ENCODE measurements at regions not wholly inside any gene's neighbourhood (a gene's known extent, or its start where the extent isn't known, plus 50 kb on each side); places are given as distances from the start of the nearest gene placed in this dataset.
"Not testable (repeated sequence)": the region's sequence is repeated elsewhere in the genome, so short reads cannot be mapped to it uniquely, and the experiment has no call there.

GRCh38 chr19:56912401-56913112, 72.0 kb upstream of the PEG3 start:
- DNase-seq (ENCODE audit: low spot score in 2 of 2) = no peak
- intact Hi-C loops (cut with DNase I) = no loop called here
- no peaks in the 10 kb centered on the region for H3K4me1 ChIP-seq
- H3K36me3 ChIP-seq = no peaks in the 10 kb centered on the region
- no peak for TF ChIP-seq CTCF (IDR thresholded peaks at IDR 0.05)
- H3K27me3 ChIP-seq = no peaks in the 10 kb centered on the region
- no peak overlapping the region for H3K4me3 ChIP-seq
- H3K9me3 ChIP-seq = no peaks in the 10 kb centered on the region
- H3K27ac ChIP-seq = no peak overlapping the region

- H3K9me3 ChIP-seq; H3K27me3 ChIP-seq; H3K4me3 ChIP-seq; H3K4me1 ChIP-seq; intact Hi-C loops (cut with DNase I); H3K36me3 ChIP-seq; H3K27ac ChIP-seq; DNase-seq (ENCODE audit: low spot score in 2 of 2): not testable (repeated sequence)
Measured at GRCh38 chr19:56913113-56913455, 72.6 kb upstream of the PEG3 start.

GRCh38 chr19:56916528-56916927, 76.0 kb upstream of the PEG3 start:
- peaks cover 0 to 1% of the 10 kb centered on the region in 2 donors for H3K9me3 ChIP-seq
- no peaks in the 10 kb centered on the region for H3K27me3 ChIP-seq
- intact Hi-C loops (cut with DNase I) = no loop called here
- no peak overlapping the region for H3K4me3 ChIP-seq
- no peaks in the 10 kb centered on the region for H3K4me1 ChIP-seq
- no peak overlapping the region for H3K27ac ChIP-seq
- no peaks in the 10 kb centered on the region for H3K36me3 ChIP-seq
- no peak for TF ChIP-seq CTCF (IDR thresholded peaks at IDR 0.05)
- no peak for DNase-seq (ENCODE audit: low spot score in 2 of 2)

- no peak for TF ChIP-seq CTCF (IDR thresholded peaks at IDR 0.05)
- no peak overlapping the region for H3K4me3 ChIP-seq
- no peak for DNase-seq (ENCODE audit: low spot score in 2 of 2)
- no peaks in the 10 kb centered on the region for H3K36me3 ChIP-seq
- H3K27ac ChIP-seq = no peak overlapping the region
- intact Hi-C loops (cut with DNase I) = no loop called here
- no peaks in the 10 kb centered on the region for H3K27me3 ChIP-seq
- H3K9me3 ChIP-seq = peaks cover 0 to 3% of the 10 kb centered on the region in 2 donors
- no peaks in the 10 kb centered on the region for H3K4me1 ChIP-seq
Measured at GRCh38 chr19:56917529-56917928, 77.0 kb upstream of the PEG3 start.

- Histone ChIP-seq H3K36me3 (no peaks in the 10 kb centered on the region), H3K9me3 (peaks cover 0 to 6% of the 10 kb centered on the region in 2 donors), H3K27ac (no peak overlapping the region), H3K4me3 (no peak overlapping the region), H3K4me1 (no peaks in the 10 kb centered on the region), H3K27me3 (no peaks in the 10 kb centered on the region)
- DNase-seq (ENCODE audit: low spot score in 2 of 2) = no peak
- no peak for TF ChIP-seq CTCF (IDR thresholded peaks at IDR 0.05)
- intact Hi-C loops (cut with DNase I) = no loop called here
Measured at GRCh38 chr19:56917998-56918397, 77.5 kb upstream of the PEG3 start.

- no peaks in the 10 kb centered on the region for H3K4me1 ChIP-seq
- no peak overlapping the region for H3K27ac ChIP-seq
- peaks cover 0 to 14% of the 10 kb centered on the region in 2 donors for H3K9me3 ChIP-seq
- DNase-seq (ENCODE audit: low spot score in 2 of 2) = no peak
- no peaks in the 10 kb centered on the region for H3K27me3 ChIP-seq
- H3K4me3 ChIP-seq = no peak overlapping the region
- intact Hi-C loops (cut with DNase I) = no loop called here
- no peak for TF ChIP-seq CTCF (IDR thresholded peaks at IDR 0.05)
- H3K36me3 ChIP-seq = no peaks in the 10 kb centered on the region
Measured at GRCh38 chr19:56918682-56919307, 78.3 kb upstream of the PEG3 start.
